Uterus (tissue), 2 donors: ENCODE measurements at regions not wholly inside any gene's neighbourhood (a gene's known extent, or its start where the extent isn't known, plus 50 kb on each side); places are given as distances from the start of the nearest gene placed in this dataset.

ENCODE experiments used
- POLR2A ChIP-seq, 2 donors: fragments of 450-650 bp; IDR thresholded peaks; one replicate each; pipeline ENCODE4 v1.6.1; 2016; ENCODE audit warnings: antibody characterized with exemption in 2 of 2, mild to moderate bottlenecking in 1 of 2, moderate library complexity in 1 of 2
- TF ChIP-seq, protein P1 (sequence below), 4 experiments: fragments of 200-600 bp in 2 of 4; fragments of 450-650 bp in 2 of 4; sonication (generic) in 2 of 4; IDR thresholded peaks; one replicate each; pipeline ENCODE4 v1.5.1; 2016 to 2019; ENCODE audit warnings: antibody characterized with exemption in 4 of 4, mild to moderate bottlenecking in 2 of 4, moderate library complexity in 1 of 4

DNA sequence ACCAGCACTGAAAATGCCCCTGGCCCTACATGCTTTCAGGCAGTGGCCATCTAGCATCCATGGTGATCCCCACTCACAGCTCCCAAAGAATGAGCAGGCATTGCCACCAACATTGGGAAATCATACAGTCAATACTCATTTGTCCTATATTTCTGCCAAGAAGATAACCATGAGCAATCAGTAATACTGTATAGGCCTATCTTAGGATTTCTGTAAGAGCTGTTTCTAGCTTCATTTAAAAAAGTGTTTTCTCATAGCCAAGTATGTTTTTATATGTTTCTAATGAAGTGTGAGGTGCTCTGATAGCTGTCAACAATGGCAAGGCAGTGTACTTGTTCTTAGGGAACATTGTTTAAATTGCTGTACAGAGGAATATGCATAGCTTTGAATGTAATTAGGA, 428.7 kb downstream of the FGF9 start:
- TF ChIP-seq, protein P1, sequence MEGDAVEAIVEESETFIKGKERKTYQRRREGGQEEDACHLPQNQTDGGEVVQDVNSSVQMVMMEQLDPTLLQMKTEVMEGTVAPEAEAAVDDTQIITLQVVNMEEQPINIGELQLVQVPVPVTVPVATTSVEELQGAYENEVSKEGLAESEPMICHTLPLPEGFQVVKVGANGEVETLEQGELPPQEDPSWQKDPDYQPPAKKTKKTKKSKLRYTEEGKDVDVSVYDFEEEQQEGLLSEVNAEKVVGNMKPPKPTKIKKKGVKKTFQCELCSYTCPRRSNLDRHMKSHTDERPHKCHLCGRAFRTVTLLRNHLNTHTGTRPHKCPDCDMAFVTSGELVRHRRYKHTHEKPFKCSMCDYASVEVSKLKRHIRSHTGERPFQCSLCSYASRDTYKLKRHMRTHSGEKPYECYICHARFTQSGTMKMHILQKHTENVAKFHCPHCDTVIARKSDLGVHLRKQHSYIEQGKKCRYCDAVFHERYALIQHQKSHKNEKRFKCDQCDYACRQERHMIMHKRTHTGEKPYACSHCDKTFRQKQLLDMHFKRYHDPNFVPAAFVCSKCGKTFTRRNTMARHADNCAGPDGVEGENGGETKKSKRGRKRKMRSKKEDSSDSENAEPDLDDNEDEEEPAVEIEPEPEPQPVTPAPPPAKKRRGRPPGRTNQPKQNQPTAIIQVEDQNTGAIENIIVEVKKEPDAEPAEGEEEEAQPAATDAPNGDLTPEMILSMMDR (IDR thresholded peaks at IDR 0.05) = no peak
- TF ChIP-seq POLR2A (IDR thresholded peaks at IDR 0.05) = no peak
